Stomach (tissue), 8 donors: ENCODE measurements at regions not wholly inside any gene's neighbourhood (a gene's known extent, or its start where the extent isn't known, plus 50 kb on each side); places are given as distances from the start of the nearest gene placed in this dataset.

ENCODE experiments used
- DNase-seq, 2 donors: peaks; one replicate each; pipeline versions ENCODE4 v3.0.0 to v3.0.0-alpha.2; 2013 to 2019
- H3K27ac ChIP-seq, 5 donors: fragments of 200-600 bp in 4 of 5; sonication (generic) in 4 of 5; one replicate each; pipeline ENCODE4 v1.5.1; 2013 to 2019; ENCODE audit warnings: mild to moderate bottlenecking in 1 of 5, moderate library complexity in 1 of 5
- H3K27me3 ChIP-seq, 3 donors: fragments of 200-600 bp; sonication (generic); one replicate each; pipeline ENCODE4 v1.5.1; 2017 to 2019; ENCODE audit warnings: mixed run types in 1 of 3
- H3K36me3 ChIP-seq, 4 donors: fragments of 200-600 bp; sonication (generic); 1 replicate in 3 of 4; 2 replicates in 1 of 4; pipeline ENCODE4 v1.5.1; 2016 to 2019
- H3K4me1 ChIP-seq, 4 donors: fragments of 200-600 bp; sonication (generic); one replicate each; pipeline ENCODE4 v1.5.1; 2016 to 2019
- H3K4me3 ChIP-seq, 4 donors: fragments of 200-600 bp; sonication (generic) in 3 of 4; one replicate each; pipeline ENCODE4 v1.5.1; 2016 to 2019; ENCODE audit warnings: mild to moderate bottlenecking in 1 of 4
- H3K9me3 ChIP-seq, 4 donors: fragments of 200-600 bp; sonication (generic); one replicate each; pipeline ENCODE4 v1.5.1; 2016 to 2019
- CTCF ChIP-seq, 7 experiments: fragments of 450-650 bp in 4 of 7; fragments of 200-600 bp in 3 of 7; sonication (generic) in 3 of 7; IDR thresholded peaks; one replicate each; pipeline ENCODE4 v1.5.1; 2016 to 2019; ENCODE audit warnings: antibody characterized with exemption in 7 of 7, control low read depth in 2 of 7, mild to moderate bottlenecking in 1 of 7
- EP300 ChIP-seq: sonication (generic); formaldehyde crosslinking; IDR thresholded peaks from one replicate; pipeline ENCODE4 v1.6.1; 2017; ENCODE audit warnings: antibody characterized with exemption
- POLR2A ChIP-seq, 4 donors: fragments of 450-650 bp; IDR thresholded peaks; one replicate each; pipeline ENCODE4 v1.6.1; 2016; ENCODE audit warnings: antibody characterized with exemption in 4 of 4, control low read depth in 2 of 4, mild to moderate bottlenecking in 1 of 4, moderate library complexity in 1 of 4
- POLR2AphosphoS5 ChIP-seq, 3 donors: sonication (generic); formaldehyde crosslinking; IDR thresholded peaks; one replicate each; pipeline ENCODE4 v1.6.1; 2016; ENCODE audit warnings: antibody characterized with exemption in 3 of 3
- WGBS, 5 donors: extraction: QIAGEN DNeasy Blood & Tissue Kit in 3 of 5; methylation state at CpG; one replicate each; pipeline versions ENCODE4 v1.1.5 to v1.1.7; 2013 to 2018; 5-methylcytosine and 5-hydroxymethylcytosine counted together
- intact Hi-C: fragments of 100-400 bp; cut with DNase I; formaldehyde crosslinking; loops from one replicate; pipeline ENCODE4 v1.15.1; 2023; ENCODE audit warnings: low total_unique reads
- donor health status: healthy with polysubstance abuse.
- donor health status: Bipolar disorder and iron deficiency.
- donor health status: healthy.

- no peak for TF ChIP-seq CTCF (IDR thresholded peaks at IDR 0.05)
- no peak for TF ChIP-seq POLR2A (IDR thresholded peaks at IDR 0.05)
- intact Hi-C loops: no loop called here
- WGBS, 5 donors: 66 to 75% (median 73%) methylated on average over 8 of the region's 8 CpGs
- no peaks in the 10 kb centered on the region for H3K27me3 ChIP-seq
- no peaks in the 10 kb centered on the region for H3K36me3 ChIP-seq
- no peak overlapping the region for H3K27ac ChIP-seq
- DNase-seq: no peak
- H3K9me3 ChIP-seq: no peaks in the 10 kb centered on the region
- peaks cover 0 to 26% (median 14%) of the 10 kb centered on the region in 4 donors for H3K4me1 ChIP-seq
- H3K4me3 ChIP-seq: no peak overlapping the region
These were observed 340.9 kb downstream of the PRL start for GRCh38 chr6:21955951-21956350.

GRCh38 chr6:21958428-21958827, 338.4 kb downstream of the PRL start:
- Histone ChIP-seq H3K27ac (no peak overlapping the region), H3K9me3 (no peaks in the 10 kb centered on the region), H3K36me3 (no peaks in the 10 kb centered on the region), H3K27me3 (no peaks in the 10 kb centered on the region), H3K4me1 (peaks cover 0 to 12% (median 10%) of the 10 kb centered on the region in 4 donors), H3K4me3 (no peak overlapping the region)
- WGBS, 5 donors: 34 to 72% (median 62%) methylated on average over 2 of the region's 2 CpGs
- intact Hi-C loops: no loop called here
- DNase-seq: no peak
- no peak for TF ChIP-seq CTCF (IDR thresholded peaks at IDR 0.05)
- TF ChIP-seq POLR2AphosphoS5 (IDR thresholded peaks at IDR 0.05): no peak

- 87 to 93% (median 91%) methylated on average over 4 of the region's 4 CpGs for WGBS, 5 donors
- Histone ChIP-seq H3K36me3 (no peaks in the 10 kb centered on the region), H3K27me3 (no peaks in the 10 kb centered on the region), H3K4me3 (no peak overlapping the region), H3K9me3 (no peaks in the 10 kb centered on the region), H3K27ac (no peak overlapping the region), H3K4me1 (no peaks in the 10 kb centered on the region)
- TF ChIP-seq CTCF (IDR thresholded peaks at IDR 0.05): no peak
- TF ChIP-seq POLR2AphosphoS5 (IDR thresholded peaks at IDR 0.05): no peak
- no peak for TF ChIP-seq POLR2A (IDR thresholded peaks at IDR 0.05)
- intact Hi-C loops: no loop called here
- DNase-seq: no peak
These were observed 335.6 kb downstream of the PRL start for GRCh38 chr6:21961226-21961625.

GRCh38 chr6:21965016-21965415, 331.8 kb downstream of the PRL start:
- H3K4me3 ChIP-seq: no peak overlapping the region
- DNase-seq: no peak
- 52 to 68% (median 63%) methylated on average over 3 of the region's 3 CpGs for WGBS, 5 donors
- no peak overlapping the region for H3K27ac ChIP-seq
- no peaks in the 10 kb centered on the region for H3K4me1 ChIP-seq
- no peak for TF ChIP-seq CTCF (IDR thresholded peaks at IDR 0.05)
- TF ChIP-seq POLR2A (IDR thresholded peaks at IDR 0.05): no peak
- intact Hi-C loops: no loop called here
- H3K9me3 ChIP-seq: no peaks in the 10 kb centered on the region
- no peaks in the 10 kb centered on the region for H3K36me3 ChIP-seq
- no peaks in the 10 kb centered on the region for H3K27me3 ChIP-seq

- H3K9me3 ChIP-seq: no peaks in the 10 kb centered on the region
- no peak overlapping the region for H3K4me3 ChIP-seq
- DNase-seq: no peak
- intact Hi-C loops: no loop called here
- no peaks in the 10 kb centered on the region for H3K27me3 ChIP-seq
- no peak for TF ChIP-seq POLR2A (IDR thresholded peaks at IDR 0.05)
- no peak for TF ChIP-seq POLR2AphosphoS5 (IDR thresholded peaks at IDR 0.05)
- no peak for TF ChIP-seq CTCF (IDR thresholded peaks at IDR 0.05)
- TF ChIP-seq EP300: no peak
- H3K27ac ChIP-seq: no peak overlapping the region
- 86 to 90% (median 89%) methylated on average over 8 of the region's 8 CpGs for WGBS, 5 donors
- H3K4me1 ChIP-seq: no peaks in the 10 kb centered on the region
- H3K36me3 ChIP-seq: no peaks in the 10 kb centered on the region
These were observed 330.8 kb downstream of the PRL start for GRCh38 chr6:21965953-21966539.
